ENCODE measurements at regions not wholly inside any gene's neighbourhood (a gene's known extent, or its start where the extent isn't known, plus 50 kb on each side); places are given as distances from the start of the nearest gene placed in this dataset.

- no peak for TF ChIP-seq CTCF (conservative IDR thresholded peaks at IDR 0.05)
- no peak for TF ChIP-seq EZH2 (IDR thresholded peaks at IDR 0.05; ENCODE audit: low read depth)
Observed at GRCh38 chr3:177800561-177800960, 603.3 kb upstream of the TBL1XR1 start.

Data from PC-9 (cell line).